Calu3 (cell line): ENCODE measurements at regions not wholly inside any gene's neighbourhood (a gene's known extent, or its start where the extent isn't known, plus 50 kb on each side); places are given as distances from the start of the nearest gene placed in this dataset.

Experiments used
- BruUV-seq: library from RNA; stranded (reverse); fragments of 400-500 nt; replicated peaks from 2 replicates; lab custom pipeline; 2021; lab: Mats Ljungman, UMichigan
- CTCF ChIA-PET: fragments of 300-600 bp; sonication (Branson Sonifier 250); formaldehyde crosslinking; loops from one replicate; lab custom pipeline; 2022; ENCODE audit warnings: antibody characterized with exemption; lab: Charles Lee
- DNase-seq: peaks from one replicate; pipeline ENCODE4 v3.0.0; 2022
- H3K27ac Mint-ChIP-seq: one replicate; pipeline ENCODE4 v1.8.0; 2022; ENCODE audit warnings: mixed read lengths; ENCODE audit not compliant: unreplicated experiment
- H3K27me3 Mint-ChIP-seq: one replicate; pipeline ENCODE4 v1.8.0; 2022; ENCODE audit warnings: mixed read lengths; ENCODE audit not compliant: unreplicated experiment
- H3K36me3 Mint-ChIP-seq: one replicate; pipeline ENCODE4 v1.8.0; 2022; ENCODE audit warnings: mild to moderate bottlenecking, moderate library complexity, mixed read lengths; ENCODE audit not compliant: insufficient read depth, unreplicated experiment
- H3K4me1 Mint-ChIP-seq: one replicate; pipeline ENCODE4 v1.8.0; 2022; ENCODE audit warnings: mild to moderate bottlenecking, low read depth, mixed read lengths; ENCODE audit not compliant: unreplicated experiment
- H3K4me3 Mint-ChIP-seq: one replicate; pipeline ENCODE4 v1.8.0; 2022; ENCODE audit warnings: mild to moderate bottlenecking, low read depth, moderate library complexity, mixed read lengths; ENCODE audit not compliant: unreplicated experiment
- H3K9me3 Mint-ChIP-seq: one replicate; pipeline ENCODE4 v1.8.0; 2022; ENCODE audit warnings: low read depth, mixed read lengths; ENCODE audit not compliant: unreplicated experiment
- CTCF ChIP-seq: fragments of 200-600 bp; IDR thresholded peaks from one replicate; pipeline ENCODE4 v1.8.0; 2022; ENCODE audit warnings: antibody characterized with exemption; ENCODE audit not compliant: unreplicated experiment
- intact Hi-C: fragments of 100-400 bp; cut with micrococcal nuclease; formaldehyde crosslinking; loops from one replicate; pipeline ENCODE4 v1.10.0; 2022; ENCODE audit not compliant: unreplicated experiment

GRCh38 chr10:28049286-28049685 lies 50.4 kb upstream of the ODAD2 start:
- no peaks in the 10 kb centered on the region for H3K4me1 Mint-ChIP-seq
- CTCF ChIA-PET = no interaction called here

More at GRCh38 chr10:28049286-28049685, 50.4 kb upstream of the ODAD2 start:
- Mint-ChIP-seq H3K9me3 (no peaks in the 10 kb centered on the region), H3K36me3 (no peaks in the 10 kb centered on the region), H3K27me3 (no peaks in the 10 kb centered on the region), H3K4me3 (no peak overlapping the region), H3K27ac (no peak overlapping the region)
- intact Hi-C loops = no loop called here
- no peak for TF ChIP-seq CTCF
- no peak for DNase-seq
- BruUV-seq = no TSS peak
